Naive thymus-derived CD4-positive, alpha-beta T cell (primary cell): ENCODE measurements at regions not wholly inside any gene's neighbourhood (a gene's known extent, or its start where the extent isn't known, plus 50 kb on each side); places are given as distances from the start of the nearest gene placed in this dataset.

Experiments used
- ATAC-seq: fragments of 150-1000 bp; cut with Tn5 transposase; 2 replicates; pipeline ENCODE4 v1.10.0; 2021; ENCODE audit warnings: mild to moderate bottlenecking, moderate library complexity
- CTCF ChIA-PET: fragments of 350-600 bp; sonication (Branson Sonifier 250); formaldehyde crosslinking; loops from one replicate; lab custom pipeline; 2021; ENCODE audit warnings: antibody characterized with exemption; lab: Charles Lee
- POLR2A ChIA-PET: fragments of 350-600 bp; sonication (Branson Sonifier 250); formaldehyde crosslinking; loops from one replicate; lab custom pipeline; 2021; ENCODE audit warnings: antibody characterized with exemption, inconsistent platforms; lab: Charles Lee
- DNase-seq, 9 donors: peaks; one replicate each; pipeline versions ENCODE4 v3.0.0 to v3.0.0-alpha.2; 2020 to 2022; ENCODE audit warnings: mixed read lengths in 1 of 9
- H3K27ac ChIP-seq: one replicate; pipeline ENCODE4 v1.7.0; 2013; ENCODE audit warnings: mild to moderate bottlenecking, low read depth, low read length, moderate library complexity
- H3K27me3 ChIP-seq, 2 donors: one replicate each; pipeline ENCODE4 v1.7.0; 2013; ENCODE audit warnings: low read length in 2 of 2, mild to moderate bottlenecking in 2 of 2, moderate library complexity in 2 of 2; ENCODE audit not compliant: control insufficient read depth in 2 of 2, insufficient read depth in 2 of 2
- H3K36me3 ChIP-seq, 3 experiments: 1 replicate in 2 of 3; 2 replicates in 1 of 3; pipeline ENCODE4 v1.7.0; 2013; ENCODE audit warnings: low read length in 3 of 3, mild to moderate bottlenecking in 3 of 3, moderate library complexity in 1 of 3; ENCODE audit not compliant: insufficient read depth in 3 of 3, control insufficient read depth in 2 of 3
- H3K4me1 ChIP-seq, 2 donors: one replicate each; pipeline ENCODE4 v1.7.0; 2013; ENCODE audit warnings: low read length in 2 of 2, mild to moderate bottlenecking in 2 of 2, moderate library complexity in 1 of 2; ENCODE audit not compliant: control insufficient read depth in 2 of 2, insufficient read depth in 2 of 2
- H3K4me3 ChIP-seq: 2 replicates; pipeline ENCODE4 v1.7.0; 2013; ENCODE audit warnings: mild to moderate bottlenecking, low read length
- H3K9me3 ChIP-seq, 3 experiments: 1 replicate in 2 of 3; 2 replicates in 1 of 3; pipeline ENCODE4 v1.7.0; 2013; ENCODE audit warnings: low read length in 3 of 3; ENCODE audit not compliant: control insufficient read depth in 2 of 3
- H3K27ac Mint-ChIP-seq, 9 donors: one replicate each; pipeline ENCODE4 v1.8.0; 2020 to 2022; ENCODE audit warnings: mixed read lengths in 9 of 9, mild to moderate bottlenecking in 8 of 9, moderate library complexity in 5 of 9, inconsistent platforms in 2 of 9
- H3K27me3 Mint-ChIP-seq, 5 donors: one replicate each; pipeline ENCODE4 v1.8.0; 2021 to 2022; ENCODE audit warnings: mixed read lengths in 5 of 5, mild to moderate bottlenecking in 1 of 5
- H3K36me3 Mint-ChIP-seq, 5 donors: one replicate each; pipeline ENCODE4 v1.8.0; 2020 to 2022; ENCODE audit warnings: mixed read lengths in 5 of 5, mild to moderate bottlenecking in 3 of 5, inconsistent platforms in 1 of 5
- H3K4me1 Mint-ChIP-seq, 7 donors: one replicate each; pipeline ENCODE4 v1.8.0; 2020 to 2022; ENCODE audit warnings: mixed read lengths in 7 of 7, mild to moderate bottlenecking in 3 of 7, inconsistent platforms in 1 of 7
- H3K4me3 Mint-ChIP-seq, 10 donors: one replicate each; pipeline ENCODE4 v1.8.0; 2020 to 2022; ENCODE audit warnings: mild to moderate bottlenecking in 10 of 10, mixed read lengths in 10 of 10, moderate library complexity in 6 of 10, inconsistent platforms in 2 of 10
- H3K9me3 Mint-ChIP-seq, 11 donors: one replicate each; pipeline ENCODE4 v1.8.0; 2020 to 2022; ENCODE audit warnings: mixed read lengths in 11 of 11, mild to moderate bottlenecking in 4 of 11, inconsistent platforms in 1 of 11, moderate library complexity in 1 of 11
- intact Hi-C, 2 donors: fragments of 100-400 bp; cut with micrococcal nuclease; formaldehyde crosslinking; loops; one replicate each; pipeline ENCODE4 v1.15.1; 2023

DNA sequence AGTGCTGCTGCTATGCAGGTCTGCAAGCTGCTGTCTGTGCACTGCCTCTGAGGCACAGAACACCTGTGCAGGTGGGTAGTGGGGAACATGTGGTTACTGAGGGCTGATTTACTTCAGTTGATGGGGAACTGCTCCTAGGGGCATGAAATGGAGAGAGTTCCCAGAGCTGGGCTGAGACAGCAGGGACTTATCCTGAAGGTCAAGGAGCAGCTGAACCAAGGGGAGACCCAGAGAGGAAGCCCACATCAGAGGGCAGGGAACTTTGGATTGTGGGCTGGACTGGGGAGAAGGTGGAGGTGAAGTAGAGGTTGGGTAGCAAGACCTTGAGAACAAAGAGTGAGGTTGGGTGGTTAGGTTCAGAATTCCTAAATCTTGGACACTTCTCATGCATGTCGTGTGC is 311.9 kb downstream of the AACS start:
- H3K4me1 Mint-ChIP-seq, result peaks cover 0 to 2% (median 0%) of the 10 kb centered on the region in 7 donors
- no peaks in the 10 kb centered on the region for H3K36me3 Mint-ChIP-seq
- ATAC-seq, result no peak
- no peak for DNase-seq
- intact Hi-C loops, result no loop called here
- Histone ChIP-seq H3K9me3 (no peaks in the 10 kb centered on the region), H3K36me3 (no peaks in the 10 kb centered on the region), H3K27ac (no peak overlapping the region), H3K27me3 (no peaks in the 10 kb centered on the region), H3K4me1 (no peaks in the 10 kb centered on the region), H3K4me3 (no peak overlapping the region)
- peaks cover 0 to 13% (median 0%) of the 10 kb centered on the region in 11 donors for H3K9me3 Mint-ChIP-seq
- H3K4me3 Mint-ChIP-seq, result no peak overlapping the region
- H3K27ac Mint-ChIP-seq, result no peak overlapping the region
- POLR2A ChIA-PET, result no interaction called here
- CTCF ChIA-PET, result no interaction called here
- peaks cover 0 to 26% (median 12%) of the 10 kb centered on the region in 5 donors for H3K27me3 Mint-ChIP-seq

DNA sequence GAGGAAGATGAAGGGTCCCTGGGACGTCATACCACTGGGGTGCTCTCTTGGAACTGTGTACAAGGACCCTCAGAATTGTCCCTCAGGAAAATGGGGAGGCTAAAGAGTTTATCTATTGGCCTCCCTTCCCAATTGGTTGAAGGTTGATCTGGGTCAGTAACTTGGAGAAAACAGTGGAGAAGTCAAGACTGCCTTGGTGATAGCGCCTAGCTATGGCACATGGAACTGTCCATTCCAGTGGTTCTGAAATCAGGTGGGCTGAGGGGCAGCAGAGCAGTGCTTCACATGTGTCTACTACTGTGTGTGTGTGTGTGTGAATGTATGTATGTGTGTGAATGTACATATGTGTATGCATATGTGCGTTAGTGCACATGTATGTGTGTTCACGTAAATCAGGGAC is 316.1 kb downstream of the AACS start:
- DNase-seq (no peak), ATAC-seq (no peak)
- Histone ChIP-seq H3K4me1 (no peaks in the 10 kb centered on the region), H3K27me3 (no peaks in the 10 kb centered on the region), H3K27ac (no peak overlapping the region), H3K36me3 (no peaks in the 10 kb centered on the region), H3K4me3 (no peak overlapping the region), H3K9me3 (no peaks in the 10 kb centered on the region)
- intact Hi-C loops, result no loop called here
- Mint-ChIP-seq H3K4me1 (peaks cover 0 to 2% (median 0%) of the 10 kb centered on the region in 7 donors), H3K27me3 (peaks cover 3 to 30% (median 13%) of the 10 kb centered on the region in 5 donors), H3K36me3 (no peaks in the 10 kb centered on the region), H3K4me3 (no peak overlapping the region), H3K9me3 (peaks cover 0 to 13% (median 0%) of the 10 kb centered on the region in 11 donors), H3K27ac (no peak overlapping the region)
- ChIA-PET CTCF (no interaction called here), POLR2A (no interaction called here)

DNA sequence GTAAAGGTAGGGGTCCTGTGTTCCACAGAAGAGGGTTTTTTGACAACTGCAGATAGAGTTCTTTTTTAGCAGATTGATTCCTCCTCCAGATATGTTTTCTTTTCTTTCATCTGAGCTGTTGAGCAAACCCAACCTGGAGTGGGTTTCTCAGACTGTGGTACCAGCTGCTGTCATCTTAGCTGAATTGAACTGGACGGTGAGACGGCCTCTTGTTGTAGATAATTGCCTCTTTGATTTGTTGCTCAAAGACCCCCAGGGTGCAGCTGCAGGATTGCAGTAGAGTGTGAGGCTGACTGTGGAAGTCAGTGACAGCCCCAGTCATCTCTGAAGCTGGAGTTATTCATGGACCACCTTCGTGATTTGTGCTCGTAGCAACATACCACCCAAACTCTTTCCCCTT is 317.7 kb downstream of the AACS start:
- Histone ChIP-seq H3K4me3 (no peak overlapping the region), H3K27ac (no peak overlapping the region), H3K36me3 (no peaks in the 10 kb centered on the region), H3K9me3 (no peaks in the 10 kb centered on the region), H3K4me1 (no peaks in the 10 kb centered on the region), H3K27me3 (no peaks in the 10 kb centered on the region)
- ATAC-seq (no peak), DNase-seq (no peak)
- Mint-ChIP-seq H3K4me3 (no peak overlapping the region), H3K27me3 (peaks cover 3 to 23% (median 16%) of the 10 kb centered on the region in 5 donors), H3K4me1 (no peaks in the 10 kb centered on the region), H3K9me3 (peaks cover 0 to 9% (median 0%) of the 10 kb centered on the region in 11 donors), H3K36me3 (no peaks in the 10 kb centered on the region), H3K27ac (no peak overlapping the region)
- intact Hi-C loops, result no loop called here
- ChIA-PET POLR2A (no interaction called here), CTCF (no interaction called here)

DNA sequence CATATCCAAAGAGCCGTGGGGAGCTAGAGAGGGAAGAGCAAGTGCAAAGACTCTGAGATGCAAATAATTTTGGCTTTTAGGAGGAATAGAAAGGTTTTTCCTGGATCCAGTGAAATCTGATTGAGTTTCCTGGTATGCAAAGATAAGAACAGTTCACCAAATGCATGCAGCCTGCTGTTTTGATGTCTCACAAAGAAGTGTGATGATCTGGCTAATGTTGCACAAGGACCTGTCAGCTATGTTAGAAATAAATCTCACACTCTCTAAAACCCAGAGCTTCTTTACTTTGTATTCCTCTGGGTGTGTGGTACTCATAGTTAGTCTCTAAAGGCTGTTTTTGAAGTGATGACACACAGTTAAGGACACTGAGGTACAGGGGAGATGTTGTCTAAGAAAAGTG is 321.4 kb downstream of the AACS start:
- H3K36me3 Mint-ChIP-seq, result no peaks in the 10 kb centered on the region
- intact Hi-C loops, result no loop called here
- DNase-seq, result peak in 1 of 9 donors; percentile 0
- H3K27me3 Mint-ChIP-seq, result peaks cover 3 to 29% (median 27%) of the 10 kb centered on the region in 5 donors
- CTCF ChIA-PET, result no interaction called here
- H3K4me3 Mint-ChIP-seq, result no peak overlapping the region
- ATAC-seq, result no peak
- H3K27ac Mint-ChIP-seq, result no peak overlapping the region
- Histone ChIP-seq H3K9me3 (no peaks in the 10 kb centered on the region), H3K27me3 (no peaks in the 10 kb centered on the region), H3K4me3 (no peak overlapping the region), H3K4me1 (no peaks in the 10 kb centered on the region), H3K27ac (no peak overlapping the region), H3K36me3 (no peaks in the 10 kb centered on the region)
- POLR2A ChIA-PET, result no interaction called here
- no peaks in the 10 kb centered on the region for H3K4me1 Mint-ChIP-seq
- peaks cover 0 to 8% (median 0%) of the 10 kb centered on the region in 11 donors for H3K9me3 Mint-ChIP-seq

DNA sequence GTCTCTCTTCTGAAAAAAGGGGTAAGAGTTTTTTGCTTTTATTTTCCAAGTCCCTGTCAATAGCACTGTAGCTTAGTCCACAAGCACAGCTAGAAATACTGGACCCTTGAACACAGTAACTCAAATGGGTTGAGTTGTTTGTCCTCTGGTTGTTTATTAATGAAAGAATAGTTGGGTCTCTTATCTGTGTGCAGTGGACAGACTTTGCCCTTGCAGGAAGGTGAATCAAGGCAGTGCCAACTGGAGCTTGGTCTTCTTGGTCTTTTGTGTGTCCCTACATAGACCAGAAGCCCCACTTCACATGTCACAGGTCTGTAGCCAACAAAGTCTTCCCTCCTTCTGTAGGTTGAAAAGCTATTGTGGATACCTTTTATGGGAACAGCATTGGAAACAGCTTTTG is 322.0 kb downstream of the AACS start:
- no peak for DNase-seq
- intact Hi-C loops, result no loop called here
- H3K9me3 Mint-ChIP-seq, result peaks cover 0 to 8% (median 0%) of the 10 kb centered on the region in 11 donors
- H3K4me1 Mint-ChIP-seq, result no peaks in the 10 kb centered on the region
- Histone ChIP-seq H3K4me3 (no peak overlapping the region), H3K9me3 (no peaks in the 10 kb centered on the region), H3K4me1 (no peaks in the 10 kb centered on the region), H3K27me3 (no peaks in the 10 kb centered on the region), H3K36me3 (no peaks in the 10 kb centered on the region), H3K27ac (no peak overlapping the region)
- peaks cover 3 to 29% (median 27%) of the 10 kb centered on the region in 5 donors for H3K27me3 Mint-ChIP-seq
- ATAC-seq, result no peak
- no peak overlapping the region for H3K4me3 Mint-ChIP-seq
- no peaks in the 10 kb centered on the region for H3K36me3 Mint-ChIP-seq
- H3K27ac Mint-ChIP-seq, result no peak overlapping the region
- POLR2A ChIA-PET, result no interaction called here
- CTCF ChIA-PET, result no interaction called here

DNA sequence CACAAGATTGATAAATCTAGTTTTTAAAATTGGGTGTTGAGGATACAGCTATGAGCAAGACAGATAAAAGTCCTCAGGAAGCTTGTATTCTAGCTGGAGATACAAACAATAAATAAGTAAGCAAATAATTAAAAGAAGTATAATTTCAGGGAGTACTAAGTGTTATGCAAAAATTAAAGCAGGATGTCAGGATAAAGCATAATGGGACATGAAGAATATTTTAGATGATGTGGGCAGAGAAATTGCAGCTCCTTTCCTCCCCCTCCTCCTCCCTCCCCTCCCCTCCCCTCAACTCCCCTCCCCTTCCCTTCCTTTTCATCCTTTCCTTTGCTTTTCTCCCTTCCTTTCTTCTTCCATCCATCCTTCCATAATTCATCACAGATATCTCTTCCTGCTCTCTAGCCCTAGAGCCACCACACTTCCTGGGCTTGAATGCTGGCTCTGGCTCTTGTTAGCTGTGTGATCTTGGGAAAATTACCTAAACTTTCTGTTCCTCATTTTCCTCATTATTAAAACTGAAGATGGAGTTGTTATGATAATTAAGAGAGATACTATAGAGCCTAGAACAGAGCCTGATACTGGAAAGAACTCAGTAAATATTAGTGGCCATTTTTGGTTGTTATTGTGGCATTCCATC is 323.9 kb downstream of the AACS start:
- ChIA-PET CTCF (no interaction called here), POLR2A (no interaction called here)
- Mint-ChIP-seq H3K27ac (no peak overlapping the region), H3K27me3 (peaks cover 3 to 41% (median 29%) of the 10 kb centered on the region in 5 donors), H3K9me3 (peaks cover 0 to 12% (median 0%) of the 10 kb centered on the region in 11 donors), H3K36me3 (no peaks in the 10 kb centered on the region), H3K4me1 (no peaks in the 10 kb centered on the region), H3K4me3 (no peak overlapping the region)
- DNase-seq, result no peak
- intact Hi-C loops, result no loop called here
- Histone ChIP-seq H3K27me3 (no peaks in the 10 kb centered on the region), H3K27ac (no peak overlapping the region), H3K36me3 (no peaks in the 10 kb centered on the region), H3K9me3 (no peaks in the 10 kb centered on the region), H3K4me1 (no peaks in the 10 kb centered on the region), H3K4me3 (no peak overlapping the region)
- no peak for ATAC-seq

DNA sequence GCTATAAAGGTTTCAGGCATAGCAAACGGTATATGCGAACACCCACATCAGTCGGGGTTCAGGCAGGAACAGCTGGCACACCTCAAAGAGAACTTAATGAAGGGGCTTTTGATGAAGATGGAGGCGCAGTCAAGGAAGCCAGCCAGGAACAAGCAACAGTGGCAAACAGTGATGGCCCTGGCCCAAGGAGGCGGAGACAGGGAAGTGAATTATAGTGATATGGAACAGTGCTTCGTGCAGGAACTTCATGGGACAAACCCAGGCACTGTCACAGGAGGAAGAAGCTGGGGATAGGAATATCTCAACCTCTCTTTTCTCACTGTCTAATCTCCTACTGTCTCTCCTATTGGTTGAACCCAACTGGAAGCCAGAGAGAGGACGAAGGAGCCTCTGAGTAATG is 328.3 kb downstream of the AACS start:
- no peak for ATAC-seq
- Mint-ChIP-seq H3K27me3 (peaks cover 0 to 48% (median 9%) of the 10 kb centered on the region in 5 donors), H3K27ac (no peak overlapping the region), H3K36me3 (no peaks in the 10 kb centered on the region), H3K9me3 (peaks cover 0 to 23% (median 6%) of the 10 kb centered on the region in 11 donors), H3K4me1 (no peaks in the 10 kb centered on the region), H3K4me3 (no peak overlapping the region)
- Histone ChIP-seq H3K4me1 (no peaks in the 10 kb centered on the region), H3K4me3 (no peak overlapping the region), H3K27ac (no peak overlapping the region), H3K36me3 (no peaks in the 10 kb centered on the region), H3K27me3 (no peaks in the 10 kb centered on the region), H3K9me3 (peaks cover 0 to 2% (median 0%) of the 10 kb centered on the region in 3 experiments)
- DNase-seq, result no peak
- ChIA-PET CTCF (no interaction called here), POLR2A (no interaction called here)
- intact Hi-C loops, result no loop called here
